ENCODE measurements at regions not wholly inside any gene's neighbourhood (a gene's known extent, or its start where the extent isn't known, plus 50 kb on each side); places are given as distances from the start of the nearest gene placed in this dataset.

GRCh38 chr7:113207441-113207840 lies 89.1 kb upstream of the SMIM30 start:
- TF ChIP-seq ZFX (IDR thresholded peaks at IDR 0.05) (no peak), CTCF (conservative IDR thresholded peaks at IDR 0.05) (no peak)
- no peak overlapping the region for H3K27ac ChIP-seq

GRCh38 chr7:113204415-113204814 lies 86.1 kb upstream of the SMIM30 start:
- TF ChIP-seq CTCF (conservative IDR thresholded peaks at IDR 0.05): no peak
- TF ChIP-seq ZFX (IDR thresholded peaks at IDR 0.05): no peak
- no peak overlapping the region for H3K27ac ChIP-seq

- no peak for TF ChIP-seq CTCF (conservative IDR thresholded peaks at IDR 0.05)
- no peak for TF ChIP-seq ZFX (IDR thresholded peaks at IDR 0.05)
- H3K27ac ChIP-seq: no peak overlapping the region
These were observed 83.9 kb upstream of the SMIM30 start for GRCh38 chr7:113202284-113202683.

GRCh38 chr7:113200281-113200680 lies 81.9 kb upstream of the SMIM30 start:
- TF ChIP-seq CTCF (conservative IDR thresholded peaks at IDR 0.05) (no peak), ZFX (IDR thresholded peaks at IDR 0.05) (no peak)
- no peak overlapping the region for H3K27ac ChIP-seq

GRCh38 chr7:113199841-113200240 lies 81.5 kb upstream of the SMIM30 start:
- TF ChIP-seq ZFX (IDR thresholded peaks at IDR 0.05) (no peak), CTCF (conservative IDR thresholded peaks at IDR 0.05) (no peak)
- H3K27ac ChIP-seq: no peak overlapping the region

- no peak for TF ChIP-seq CTCF (conservative IDR thresholded peaks at IDR 0.05)
- no peak overlapping the region for H3K27ac ChIP-seq
These were observed 80.8 kb upstream of the SMIM30 start for GRCh38 chr7:113199136-113199535.

- TF ChIP-seq CTCF (conservative IDR thresholded peaks at IDR 0.05): no peak
- no peak for TF ChIP-seq ZFX (IDR thresholded peaks at IDR 0.05)
- no peak overlapping the region for H3K27ac ChIP-seq
These were observed 79.9 kb upstream of the SMIM30 start for GRCh38 chr7:113198226-113198625.

Data from C4-2B (cell line).